ENCODE measurements at regions not wholly inside any gene's neighbourhood (a gene's known extent, or its start where the extent isn't known, plus 50 kb on each side); places are given as distances from the start of the nearest gene placed in this dataset.

GRCh38 chr11:27894552-27894951 is 194.3 kb upstream of the BDNF start:
- H3K9me3 ChIP-seq (ENCODE audit: control insufficient read depth in 4 of 4, low read length in 3 of 4), result peaks cover 0 to 3% (median 0%) of the 10 kb centered on the region in 4 donors
- H3K9ac ChIP-seq (ENCODE audit: low read depth in 1 of 2, low read length in 2 of 2), result no peak overlapping the region
- H3K36me3 ChIP-seq (ENCODE audit: control insufficient read depth in 4 of 4, insufficient read depth in 3 of 4, low read depth in 1 of 4, low read length in 3 of 4), result no peaks in the 10 kb centered on the region
- no peaks in the 10 kb centered on the region for H3K4me1 ChIP-seq (ENCODE audit: control insufficient read depth in 4 of 4, insufficient read depth in 4 of 4, low read length in 3 of 4)
- TF ChIP-seq YY1 (IDR thresholded peaks at IDR 0.05) (no peak), GABPA (IDR thresholded peaks at IDR 0.05 in 1 of 2, conservative IDR thresholded peaks at IDR 0.05 in 1 of 2) (no peak)
- TF ChIP-seq, protein P1, sequence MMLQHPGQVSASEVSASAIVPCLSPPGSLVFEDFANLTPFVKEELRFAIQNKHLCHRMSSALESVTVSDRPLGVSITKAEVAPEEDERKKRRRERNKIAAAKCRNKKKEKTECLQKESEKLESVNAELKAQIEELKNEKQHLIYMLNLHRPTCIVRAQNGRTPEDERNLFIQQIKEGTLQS (IDR thresholded peaks at IDR 0.05), result no peak
- TF ChIP-seq, protein P2, sequence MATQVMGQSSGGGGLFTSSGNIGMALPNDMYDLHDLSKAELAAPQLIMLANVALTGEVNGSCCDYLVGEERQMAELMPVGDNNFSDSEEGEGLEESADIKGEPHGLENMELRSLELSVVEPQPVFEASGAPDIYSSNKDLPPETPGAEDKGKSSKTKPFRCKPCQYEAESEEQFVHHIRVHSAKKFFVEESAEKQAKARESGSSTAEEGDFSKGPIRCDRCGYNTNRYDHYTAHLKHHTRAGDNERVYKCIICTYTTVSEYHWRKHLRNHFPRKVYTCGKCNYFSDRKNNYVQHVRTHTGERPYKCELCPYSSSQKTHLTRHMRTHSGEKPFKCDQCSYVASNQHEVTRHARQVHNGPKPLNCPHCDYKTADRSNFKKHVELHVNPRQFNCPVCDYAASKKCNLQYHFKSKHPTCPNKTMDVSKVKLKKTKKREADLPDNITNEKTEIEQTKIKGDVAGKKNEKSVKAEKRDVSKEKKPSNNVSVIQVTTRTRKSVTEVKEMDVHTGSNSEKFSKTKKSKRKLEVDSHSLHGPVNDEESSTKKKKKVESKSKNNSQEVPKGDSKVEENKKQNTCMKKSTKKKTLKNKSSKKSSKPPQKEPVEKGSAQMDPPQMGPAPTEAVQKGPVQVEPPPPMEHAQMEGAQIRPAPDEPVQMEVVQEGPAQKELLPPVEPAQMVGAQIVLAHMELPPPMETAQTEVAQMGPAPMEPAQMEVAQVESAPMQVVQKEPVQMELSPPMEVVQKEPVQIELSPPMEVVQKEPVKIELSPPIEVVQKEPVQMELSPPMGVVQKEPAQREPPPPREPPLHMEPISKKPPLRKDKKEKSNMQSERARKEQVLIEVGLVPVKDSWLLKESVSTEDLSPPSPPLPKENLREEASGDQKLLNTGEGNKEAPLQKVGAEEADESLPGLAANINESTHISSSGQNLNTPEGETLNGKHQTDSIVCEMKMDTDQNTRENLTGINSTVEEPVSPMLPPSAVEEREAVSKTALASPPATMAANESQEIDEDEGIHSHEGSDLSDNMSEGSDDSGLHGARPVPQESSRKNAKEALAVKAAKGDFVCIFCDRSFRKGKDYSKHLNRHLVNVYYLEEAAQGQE (IDR thresholded peaks at IDR 0.05), result no peak
- no peak overlapping the region for H3K27ac ChIP-seq (ENCODE audit: low read depth in 1 of 2, low read length in 2 of 2)
- WGBS, result 55% methylated on average over 4 of the region's 4 CpGs
- H3K4me3 ChIP-seq (ENCODE audit: low read depth in 1 of 3, low read length in 3 of 3), result no peak overlapping the region
- H3K27me3 ChIP-seq (ENCODE audit: control insufficient read depth in 4 of 4, insufficient read depth in 4 of 4, low read length in 3 of 4), result no peaks in the 10 kb centered on the region
- DNase-seq (ENCODE audit: low spot score), result no peak

GRCh38 chr11:27886857-27887256 is 186.6 kb upstream of the BDNF start:
- WGBS, result 47% methylated on average over 3 of the region's 3 CpGs
- H3K36me3 ChIP-seq (ENCODE audit: control insufficient read depth in 4 of 4, insufficient read depth in 3 of 4, low read depth in 1 of 4, low read length in 3 of 4), result no peaks in the 10 kb centered on the region
- no peak for DNase-seq (ENCODE audit: low spot score)
- no peak overlapping the region for H3K9ac ChIP-seq (ENCODE audit: low read depth in 1 of 2, low read length in 2 of 2)
- TF ChIP-seq FOXA2 (IDR thresholded peaks at IDR 0.05), result no peak
- no peak for TF ChIP-seq EGR1 (IDR thresholded peaks at IDR 0.05; ENCODE audit: low read depth in 2 of 2)
- no peak for TF ChIP-seq YY1 (IDR thresholded peaks at IDR 0.05)
- TF ChIP-seq RAD21 (IDR thresholded peaks at IDR 0.05), result no peak
- no peak for TF ChIP-seq TAF1 (conservative IDR thresholded peaks at IDR 0.05)
- TF ChIP-seq, protein P3, sequence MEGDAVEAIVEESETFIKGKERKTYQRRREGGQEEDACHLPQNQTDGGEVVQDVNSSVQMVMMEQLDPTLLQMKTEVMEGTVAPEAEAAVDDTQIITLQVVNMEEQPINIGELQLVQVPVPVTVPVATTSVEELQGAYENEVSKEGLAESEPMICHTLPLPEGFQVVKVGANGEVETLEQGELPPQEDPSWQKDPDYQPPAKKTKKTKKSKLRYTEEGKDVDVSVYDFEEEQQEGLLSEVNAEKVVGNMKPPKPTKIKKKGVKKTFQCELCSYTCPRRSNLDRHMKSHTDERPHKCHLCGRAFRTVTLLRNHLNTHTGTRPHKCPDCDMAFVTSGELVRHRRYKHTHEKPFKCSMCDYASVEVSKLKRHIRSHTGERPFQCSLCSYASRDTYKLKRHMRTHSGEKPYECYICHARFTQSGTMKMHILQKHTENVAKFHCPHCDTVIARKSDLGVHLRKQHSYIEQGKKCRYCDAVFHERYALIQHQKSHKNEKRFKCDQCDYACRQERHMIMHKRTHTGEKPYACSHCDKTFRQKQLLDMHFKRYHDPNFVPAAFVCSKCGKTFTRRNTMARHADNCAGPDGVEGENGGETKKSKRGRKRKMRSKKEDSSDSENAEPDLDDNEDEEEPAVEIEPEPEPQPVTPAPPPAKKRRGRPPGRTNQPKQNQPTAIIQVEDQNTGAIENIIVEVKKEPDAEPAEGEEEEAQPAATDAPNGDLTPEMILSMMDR (IDR thresholded peaks at IDR 0.05; ENCODE audit: low read depth, low read length, missing input control), result no peak
- TF ChIP-seq, protein P1 (IDR thresholded peaks at IDR 0.05), result no peak
- TF ChIP-seq FOXA1 (IDR thresholded peaks at IDR 0.05), result no peak
- TF ChIP-seq NR2F2 (IDR thresholded peaks at IDR 0.05), result no peak
- TF ChIP-seq HNF4A (conservative IDR thresholded peaks at IDR 0.05), result no peak
- no peak for TF ChIP-seq ZBTB33 (IDR thresholded peaks at IDR 0.05)
- TF ChIP-seq SP1 (IDR thresholded peaks at IDR 0.05), result no peak
- TF ChIP-seq, protein P2 (IDR thresholded peaks at IDR 0.05), result no peak
- TF ChIP-seq MAX (IDR thresholded peaks at IDR 0.05), result no peak
- no peak for TF ChIP-seq GABPA (IDR thresholded peaks at IDR 0.05 in 1 of 2, conservative IDR thresholded peaks at IDR 0.05 in 1 of 2)
- TF ChIP-seq RXRA (IDR thresholded peaks at IDR 0.05), result no peak
- TF ChIP-seq HNF4G (IDR thresholded peaks at IDR 0.05), result no peak
- no peak for TF ChIP-seq JUND (IDR thresholded peaks at IDR 0.05)
- no peaks in the 10 kb centered on the region for H3K27me3 ChIP-seq (ENCODE audit: control insufficient read depth in 4 of 4, insufficient read depth in 4 of 4, low read length in 3 of 4)
- H3K9me3 ChIP-seq (ENCODE audit: control insufficient read depth in 4 of 4, low read length in 3 of 4), result no peaks in the 10 kb centered on the region
- H3K4me3 ChIP-seq (ENCODE audit: low read depth in 1 of 3, low read length in 3 of 3), result no peak overlapping the region
- H3K27ac ChIP-seq (ENCODE audit: low read depth in 1 of 2, low read length in 2 of 2), result no peak overlapping the region
- peaks cover 0 to 2% (median 0%) of the 10 kb centered on the region in 4 donors for H3K4me1 ChIP-seq (ENCODE audit: control insufficient read depth in 4 of 4, insufficient read depth in 4 of 4, low read length in 3 of 4)

All from liver (tissue), 8 donors.